NCI-H345 treated with DMSO at 0.1 percent for 48 hours (cell line): ENCODE measurements at regions not wholly inside any gene's neighbourhood (a gene's known extent, or its start where the extent isn't known, plus 50 kb on each side); places are given as distances from the start of the nearest gene placed in this dataset.
"Not testable (repeated sequence)": the region's sequence is repeated elsewhere in the genome, so short reads cannot be mapped to it uniquely, and the experiment has no call there.

Experiments
- DNase-seq: peaks from one replicate; lab custom pipeline; 2025; ENCODE audit not compliant: unreplicated experiment; lab: John Stamatoyannopoulos, UW

DNA sequence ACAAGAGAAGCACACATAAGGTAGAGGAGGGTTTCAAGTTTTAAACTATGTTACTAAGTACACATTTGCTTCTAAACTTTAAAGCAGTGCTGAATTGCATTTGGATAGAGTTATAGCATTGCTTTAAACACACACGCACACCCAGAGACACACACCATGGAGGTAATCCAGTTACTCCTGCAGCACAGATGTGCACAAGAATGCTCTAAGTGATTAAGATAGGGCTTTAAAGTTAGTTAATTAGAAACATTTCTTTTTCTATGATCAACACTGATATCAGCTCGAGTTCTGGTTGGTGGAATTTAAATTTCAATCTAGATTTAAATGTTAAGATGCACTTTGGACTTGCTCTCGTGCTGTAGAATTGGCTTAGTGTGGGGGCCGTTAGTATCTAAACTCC is 492.3 kb downstream of the ZEB2 start:
- DNase-seq: no peak

DNA sequence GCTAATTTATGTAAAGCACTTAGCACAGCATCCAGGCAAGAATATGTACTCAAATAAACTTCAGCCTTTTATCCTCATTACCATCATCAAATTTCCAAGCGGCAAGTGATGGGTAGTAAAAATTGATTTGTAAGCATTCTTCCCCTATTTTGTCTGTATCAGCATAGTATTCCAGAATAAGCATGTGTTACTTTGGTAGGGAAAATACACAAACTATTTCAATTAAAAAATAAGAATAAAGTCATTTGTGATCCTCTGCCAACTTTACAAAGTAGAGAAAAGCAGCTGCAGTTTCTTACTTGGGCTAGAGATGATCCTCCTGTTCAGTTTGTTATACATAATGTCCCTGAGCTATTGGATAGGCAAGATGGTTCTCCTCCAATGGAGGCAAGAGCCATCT is 493.2 kb downstream of the ZEB2 start:
- DNase-seq: no peak

DNA sequence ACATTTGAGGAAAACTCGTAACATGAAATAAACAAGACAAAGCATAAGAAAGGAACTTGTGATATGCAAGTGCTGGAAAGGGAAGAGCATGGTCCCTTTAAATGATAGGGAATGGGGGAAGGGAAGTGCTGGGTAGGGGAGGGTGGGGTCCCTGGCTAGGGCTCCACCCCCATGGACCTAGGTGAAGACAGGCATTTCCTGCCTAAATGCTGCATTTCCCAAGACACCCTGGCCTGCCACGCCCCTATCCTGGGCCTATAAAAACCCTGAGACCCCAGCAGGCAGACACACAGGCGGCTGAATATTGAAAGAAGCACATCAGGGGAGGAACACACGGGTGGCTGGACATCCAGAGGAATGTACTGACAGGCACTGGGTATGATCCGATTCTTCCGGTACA is 499.9 kb downstream of the ZEB2 start:
- no peak for DNase-seq

DNA sequence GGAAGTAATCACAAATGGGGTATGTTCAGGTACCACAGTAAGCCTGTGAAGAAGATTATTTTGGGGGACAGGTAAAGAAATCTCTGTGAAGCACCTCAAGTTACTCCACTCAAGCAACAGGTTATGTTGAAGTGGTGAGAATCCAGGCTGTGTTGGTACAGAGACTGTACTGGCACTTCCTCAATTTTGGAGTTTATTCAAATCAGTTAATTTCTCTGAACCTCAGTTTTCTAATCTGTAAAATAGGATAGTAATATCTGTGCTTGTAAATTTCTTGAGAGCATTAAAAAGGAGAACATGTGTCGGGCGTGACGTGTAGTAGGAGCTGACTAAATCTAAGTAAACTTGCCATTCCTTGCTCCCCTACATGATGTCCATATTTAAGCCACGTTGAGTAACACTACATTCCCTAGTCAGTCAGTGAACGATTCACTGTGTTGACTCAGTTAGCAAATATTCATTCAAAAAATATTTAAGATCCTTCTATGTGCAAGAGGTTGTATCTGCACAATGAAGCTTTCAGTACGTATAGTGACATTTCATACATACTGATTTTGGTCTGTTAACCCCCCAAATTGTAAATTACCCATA is 504.2 kb downstream of the ZEB2 start:
- DNase-seq: no peak

DNA sequence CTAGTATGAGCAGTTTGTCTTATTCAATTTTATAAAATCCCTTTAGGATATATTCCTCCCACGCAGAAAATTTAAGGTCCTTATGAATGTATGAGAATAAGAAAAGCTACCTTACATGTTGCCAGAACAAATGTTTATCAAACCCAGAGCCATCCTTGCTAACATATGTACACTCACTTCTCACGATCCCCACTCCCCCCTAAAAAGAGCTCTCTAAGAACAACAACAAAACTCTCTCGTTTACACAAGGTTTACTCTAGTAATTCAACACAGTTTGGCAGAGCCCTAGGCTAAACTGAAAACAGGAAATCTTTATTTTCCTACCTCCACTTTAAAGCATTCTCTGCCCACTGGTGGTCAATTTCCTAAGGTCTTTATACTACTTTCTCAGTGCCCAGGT is 504.9 kb downstream of the ZEB2 start:
- no peak for DNase-seq

DNA sequence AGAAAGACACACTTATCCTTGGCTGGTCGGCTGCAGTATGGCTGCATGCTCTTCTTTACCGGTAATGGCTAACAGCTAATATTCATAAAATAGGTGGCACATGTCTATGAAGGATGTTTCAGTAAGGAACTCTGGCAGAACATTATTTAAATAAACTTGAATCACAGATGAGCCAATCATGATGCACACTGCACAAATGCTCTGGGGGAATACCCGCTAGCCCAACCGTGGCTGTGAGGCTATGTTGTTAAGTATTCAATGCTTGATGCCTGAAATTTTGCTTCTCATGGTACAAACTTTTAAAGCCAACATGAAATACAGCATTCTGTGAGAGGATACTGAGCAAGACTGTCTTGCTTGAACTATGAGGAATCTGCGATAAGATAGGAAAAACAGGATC is 505.8 kb downstream of the ZEB2 start:
- DNase-seq: no peak

DNA sequence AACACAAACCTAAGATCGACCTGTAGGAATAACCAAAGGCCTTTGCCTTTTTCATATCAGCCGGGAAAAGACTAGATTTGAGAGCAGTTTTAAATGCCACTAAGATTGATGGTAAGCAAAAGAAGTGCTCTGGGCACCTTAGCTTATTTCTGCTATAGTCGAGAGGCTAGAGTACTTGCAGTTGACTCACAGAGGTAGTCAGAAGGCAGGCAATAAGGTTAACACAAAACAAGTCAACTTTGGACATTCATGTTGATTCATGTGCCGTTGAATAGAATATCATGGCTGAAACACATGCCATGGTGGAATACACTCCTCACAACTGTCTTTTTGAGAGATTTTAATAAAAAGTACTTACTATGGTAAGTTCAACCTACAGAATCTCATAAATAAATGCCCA is 507.6 kb downstream of the ZEB2 start:
- DNase-seq: no peak

DNA sequence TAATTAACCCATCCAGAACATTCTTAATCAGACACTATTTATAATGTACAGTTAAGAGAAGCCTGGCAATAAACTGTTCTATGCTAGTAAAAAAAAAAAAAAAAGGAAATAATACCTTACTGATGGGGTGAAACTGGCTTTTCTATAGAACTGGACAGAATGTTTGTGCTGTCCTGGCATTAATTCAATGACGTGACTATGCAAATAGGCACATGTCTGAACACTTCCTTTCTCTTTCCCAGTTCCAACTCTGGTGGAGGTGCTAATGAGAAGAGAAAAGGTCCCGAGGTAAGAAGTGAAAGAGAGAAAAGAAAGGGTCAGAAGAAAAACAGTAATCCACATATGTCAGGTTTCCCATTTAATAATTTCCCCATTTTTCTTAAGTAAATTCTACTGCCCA is 508.4 kb downstream of the ZEB2 start:
- DNase-seq: no peak

DNA sequence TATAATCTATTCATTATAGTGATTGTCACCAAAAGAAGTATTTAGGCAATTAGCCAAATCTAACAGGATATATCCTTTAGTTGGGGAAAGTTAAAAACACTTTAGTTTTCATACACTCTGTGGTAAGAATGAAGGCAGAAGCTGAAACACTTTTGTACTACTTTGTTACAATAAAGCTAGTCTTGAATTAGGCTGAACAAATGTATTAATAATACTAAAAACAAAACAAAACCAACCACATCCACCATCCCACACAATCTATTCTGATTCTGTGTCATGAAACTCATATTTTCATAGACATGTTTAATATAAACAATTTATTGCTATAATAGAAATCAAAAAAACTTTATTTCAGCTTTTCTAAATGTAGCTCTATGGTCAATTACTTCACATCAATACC is 508.8 kb downstream of the ZEB2 start:
- DNase-seq: no peak

DNA sequence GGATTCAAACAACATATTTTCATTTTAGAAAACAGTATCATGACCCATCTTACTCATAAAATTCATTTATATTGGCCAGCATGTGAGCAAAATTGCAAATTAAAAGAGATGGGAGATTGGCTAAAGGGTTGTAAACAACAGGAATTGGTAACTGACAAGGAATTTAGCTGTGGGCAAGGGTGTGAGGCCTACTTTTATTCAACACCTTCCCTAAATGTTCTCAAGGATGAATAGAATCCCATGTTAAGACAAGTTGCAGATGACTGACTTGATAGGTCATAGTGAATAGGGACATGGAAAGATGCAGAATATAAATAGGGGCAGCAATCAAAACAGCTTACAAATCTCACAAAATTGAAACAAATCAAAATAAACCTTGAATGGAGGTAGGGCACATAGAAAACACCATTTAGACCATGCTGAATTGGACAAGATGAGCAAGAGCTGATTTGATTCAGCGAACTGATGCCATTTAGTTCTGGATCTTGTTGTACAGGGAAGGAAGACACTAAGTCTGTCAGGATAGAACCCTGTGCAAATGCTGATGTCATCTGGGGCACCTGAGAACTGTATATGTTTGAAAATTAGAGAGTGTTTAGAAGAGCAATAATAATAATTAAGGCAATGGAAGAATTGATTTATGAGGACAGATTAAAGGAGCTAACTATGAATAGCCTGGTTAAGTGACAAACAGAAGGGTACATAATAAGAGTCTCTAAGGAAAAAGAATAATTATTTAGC is 509.7 kb downstream of the ZEB2 start:
- DNase-seq: no peak

DNA sequence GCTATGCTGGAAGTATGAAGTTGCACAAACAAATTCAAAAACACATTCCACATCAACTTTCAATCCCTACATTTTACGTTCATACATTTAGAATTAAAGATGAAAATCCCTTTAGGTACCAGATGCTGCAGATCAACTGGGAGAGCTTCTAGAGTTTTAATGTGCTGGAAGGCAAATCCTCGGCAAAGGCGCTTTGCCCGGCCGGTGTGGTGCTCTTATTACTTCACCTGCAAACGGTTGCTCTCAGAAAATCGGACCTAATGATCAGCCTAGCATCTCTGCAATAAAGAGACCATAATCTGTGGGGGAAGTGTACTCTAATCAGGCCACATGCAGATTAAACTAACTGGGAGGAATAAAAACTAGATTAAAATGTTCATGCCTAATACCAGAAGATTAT is 513.8 kb downstream of the ZEB2 start:
- DNase-seq: no peak

DNA sequence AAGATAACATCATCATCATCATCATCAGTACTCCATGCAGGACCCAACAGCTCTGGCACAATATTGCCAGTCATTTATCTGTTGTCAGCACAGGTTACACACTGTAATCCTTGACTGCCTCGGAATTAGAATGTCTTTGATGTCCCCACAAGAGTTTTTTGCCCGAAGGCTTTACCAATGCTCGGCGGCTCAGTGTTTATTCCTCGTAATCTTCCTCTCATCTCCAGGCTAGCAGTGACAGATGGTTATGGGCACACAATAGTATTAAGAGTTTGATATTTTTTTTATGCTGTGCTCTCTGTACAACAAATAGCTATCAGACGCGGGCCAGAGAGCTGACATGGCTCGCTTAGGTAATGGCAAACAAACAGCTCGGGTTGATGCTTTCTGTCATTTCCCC is 515.2 kb downstream of the ZEB2 start:
- no peak for DNase-seq

DNA sequence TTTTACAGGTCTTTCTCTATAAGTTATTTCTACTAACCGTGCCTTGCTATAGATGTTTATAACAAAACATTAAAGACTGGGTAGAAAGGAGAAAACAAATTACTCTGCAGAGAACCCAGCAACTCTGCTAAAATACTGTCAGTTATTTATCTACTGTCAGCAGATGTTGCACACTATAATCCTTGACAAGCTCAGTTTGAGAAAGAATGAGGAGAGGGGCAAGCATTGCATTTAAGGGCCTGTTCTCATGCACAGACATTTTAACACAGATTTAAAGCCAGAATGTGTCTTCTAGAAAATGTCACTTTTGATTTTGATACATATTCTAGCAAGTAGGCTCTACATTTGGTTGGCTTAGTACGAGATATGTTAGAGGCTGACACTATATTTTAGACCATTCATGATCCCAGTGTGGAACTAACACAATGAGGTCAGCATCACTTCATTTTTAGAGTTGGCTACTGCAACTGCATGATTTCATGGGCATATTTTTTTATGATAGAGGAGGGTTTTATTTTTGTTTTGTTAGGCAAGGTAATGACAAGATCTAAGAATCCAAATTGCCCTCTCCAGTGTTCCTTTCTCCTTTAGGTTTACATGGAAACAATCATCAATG is 516.4 kb downstream of the ZEB2 start:
- no peak for DNase-seq

DNA sequence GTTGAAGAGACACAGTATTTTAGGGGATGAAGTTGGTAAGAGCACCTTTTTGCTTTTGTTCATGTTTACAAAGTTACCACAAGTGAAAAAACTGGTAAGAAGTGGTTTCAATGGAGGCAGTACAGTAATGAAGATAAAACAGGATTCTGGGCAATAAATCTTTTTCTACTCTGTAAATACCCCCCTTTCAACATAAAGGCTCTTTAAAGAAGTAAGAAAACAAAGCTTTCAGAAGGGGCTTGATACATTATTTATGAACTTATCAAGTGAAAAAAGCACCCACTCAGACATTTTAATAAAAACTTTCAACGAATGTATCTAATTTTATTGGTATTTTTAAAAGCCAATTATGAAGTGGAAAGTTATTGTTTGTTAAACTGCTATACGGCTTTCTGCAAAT is 522.9 kb downstream of the ZEB2 start:
- DNase-seq: no peak

DNA sequence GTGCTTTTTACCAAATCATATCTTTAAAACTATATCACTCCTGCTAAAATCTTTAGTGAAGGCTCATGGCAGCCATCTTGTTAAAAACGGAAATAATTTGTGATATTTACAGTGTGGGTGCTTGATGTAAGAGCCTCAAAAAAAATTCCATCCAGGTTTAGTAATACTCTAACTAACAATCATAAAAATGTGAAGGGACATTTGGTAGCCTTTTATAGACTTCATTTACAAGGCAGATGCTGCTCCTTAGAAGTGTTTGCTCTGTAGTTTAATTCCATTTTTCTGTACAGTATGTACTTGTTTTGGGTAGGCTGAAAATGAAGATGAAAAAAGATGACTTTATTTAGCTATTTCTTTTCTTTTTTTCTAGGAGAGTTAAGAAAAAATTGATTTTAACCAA is 525.0 kb downstream of the ZEB2 start:
- no peak for DNase-seq

DNA sequence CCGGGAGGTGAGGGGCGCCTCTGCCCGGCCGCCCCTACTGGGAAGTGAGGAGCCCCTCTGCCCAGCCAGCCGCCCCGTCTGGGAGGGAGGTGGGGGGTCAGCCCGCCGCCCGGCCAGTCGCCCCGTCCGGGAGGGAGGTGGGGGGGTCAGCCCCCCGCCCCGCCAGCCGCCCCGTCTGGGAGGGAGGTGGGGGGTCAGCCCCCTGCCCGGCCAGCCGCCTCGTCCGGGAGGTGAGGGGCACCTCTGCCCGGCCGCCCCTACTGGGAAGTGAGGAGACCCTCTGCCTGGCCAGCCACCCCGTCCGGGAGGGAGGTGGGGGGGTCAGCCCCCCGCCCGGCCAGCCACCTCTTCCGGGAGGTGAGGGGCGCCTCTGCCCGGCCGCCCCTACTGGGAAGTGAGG is 528.3 kb downstream of the ZEB2 start:
- not testable (repeated sequence) for DNase-seq

DNA sequence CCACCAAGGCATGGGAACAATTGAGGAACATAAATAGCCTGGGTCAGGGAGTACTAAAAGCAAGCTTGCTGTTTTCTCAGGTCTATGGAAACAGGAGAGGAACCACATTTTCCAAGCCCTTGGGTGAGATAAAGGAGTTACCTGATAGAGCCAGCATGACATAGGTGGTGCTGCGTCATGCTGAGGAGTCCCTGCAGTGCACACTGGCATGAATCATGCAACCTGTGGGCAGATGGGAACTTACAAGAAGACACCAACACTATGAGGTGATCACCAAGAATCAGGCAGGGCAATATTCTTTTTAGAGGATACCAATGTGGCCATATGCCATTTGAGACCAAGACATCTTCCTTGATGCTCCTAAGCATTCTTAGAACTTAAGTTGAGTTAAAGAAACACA is 531.8 kb downstream of the ZEB2 start:
- DNase-seq: no peak

DNA sequence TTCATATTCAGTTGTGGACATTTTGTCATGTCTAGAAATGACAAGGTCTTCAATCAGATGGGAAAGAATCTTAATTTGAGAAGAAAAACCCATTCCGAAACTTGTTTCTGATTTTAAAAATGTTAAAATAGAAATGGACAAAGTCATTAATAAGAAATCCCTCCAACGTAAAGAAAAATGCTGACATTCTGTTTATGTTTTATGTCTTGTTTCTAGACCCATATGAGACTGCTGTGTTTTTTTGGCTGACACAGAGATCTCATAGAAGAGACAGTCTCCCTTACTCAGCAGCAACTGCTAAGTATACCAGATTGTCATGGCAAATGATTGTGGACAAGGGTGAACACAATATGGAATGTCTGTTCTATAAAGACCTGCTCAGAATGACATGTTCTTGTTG is 538.5 kb downstream of the ZEB2 start:
- DNase-seq: no peak

DNA sequence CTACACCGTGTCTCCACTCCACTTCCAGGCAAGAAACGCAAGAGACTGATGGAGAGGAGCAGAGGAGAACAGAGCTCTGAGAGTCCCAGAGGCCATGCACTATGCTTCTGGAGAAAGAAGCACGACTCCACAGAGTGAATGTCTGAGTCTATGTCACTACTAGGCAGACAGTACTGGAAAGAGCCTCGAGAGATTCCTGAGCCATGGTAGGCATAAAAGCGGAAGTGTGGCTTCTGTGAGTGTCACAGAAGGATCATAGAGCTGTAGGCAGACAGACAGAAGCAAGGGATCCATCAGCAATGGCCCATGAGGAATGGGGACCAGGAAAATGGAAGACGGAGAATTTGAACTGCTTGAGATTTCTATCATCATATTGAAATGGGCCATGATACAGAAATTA is 542.6 kb downstream of the ZEB2 start:
- DNase-seq: no peak

DNA sequence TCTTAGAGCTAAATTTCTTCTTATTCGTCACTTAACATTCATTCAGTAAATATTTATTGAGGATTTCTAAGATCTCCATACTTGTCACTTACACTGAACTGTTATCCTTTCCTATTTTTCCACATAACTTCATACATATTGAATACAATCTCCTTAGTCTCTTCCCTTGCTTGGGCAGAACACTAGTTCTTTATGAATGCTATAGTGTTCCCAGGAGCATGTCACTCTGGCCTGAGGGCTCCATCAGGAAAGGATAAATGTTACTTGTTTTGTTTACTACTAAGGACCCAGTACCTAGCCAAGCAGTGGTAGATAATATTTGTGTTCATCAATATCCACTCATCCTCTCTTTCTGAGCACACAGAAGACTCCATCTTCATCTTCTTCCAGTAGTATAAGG is 544.7 kb downstream of the ZEB2 start:
- DNase-seq: no peak

DNA sequence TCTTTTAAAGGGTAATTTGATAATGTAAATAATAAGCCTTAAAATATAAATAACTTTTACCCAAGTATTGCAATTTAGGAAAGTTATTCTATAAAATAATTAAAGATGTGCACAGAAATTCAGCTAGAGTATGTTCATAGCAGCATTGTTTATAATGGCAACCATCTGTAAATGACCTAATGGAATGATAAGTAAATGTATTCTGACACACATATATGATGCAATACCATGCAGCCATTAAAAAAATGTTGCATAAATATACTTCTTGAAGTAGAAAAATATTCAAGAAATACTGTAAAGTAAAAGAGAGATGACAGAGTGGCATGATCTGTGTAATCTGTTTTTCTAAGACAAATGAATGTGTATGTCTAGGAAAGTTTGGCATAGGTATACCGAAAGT is 545.7 kb downstream of the ZEB2 start:
- no peak for DNase-seq

DNA sequence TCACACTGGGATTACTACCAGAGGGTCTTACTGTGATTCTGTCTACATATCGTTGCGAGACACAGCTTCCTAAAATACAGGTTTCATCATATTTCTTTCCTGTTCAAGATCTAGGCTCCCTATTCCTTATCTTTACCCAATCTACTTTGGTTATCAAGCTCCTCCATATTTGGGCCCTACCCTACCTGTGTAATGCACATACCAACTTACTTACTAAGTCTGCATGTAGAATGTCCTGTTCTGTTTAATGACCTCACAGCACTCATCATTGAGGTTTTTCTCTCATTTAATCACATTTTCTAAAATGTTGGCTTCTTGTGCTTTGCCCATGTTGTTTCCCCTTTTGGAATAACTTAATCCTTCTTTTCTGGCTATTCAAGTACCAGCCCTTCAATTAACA is 551.1 kb downstream of the ZEB2 start:
- DNase-seq: no peak

DNA sequence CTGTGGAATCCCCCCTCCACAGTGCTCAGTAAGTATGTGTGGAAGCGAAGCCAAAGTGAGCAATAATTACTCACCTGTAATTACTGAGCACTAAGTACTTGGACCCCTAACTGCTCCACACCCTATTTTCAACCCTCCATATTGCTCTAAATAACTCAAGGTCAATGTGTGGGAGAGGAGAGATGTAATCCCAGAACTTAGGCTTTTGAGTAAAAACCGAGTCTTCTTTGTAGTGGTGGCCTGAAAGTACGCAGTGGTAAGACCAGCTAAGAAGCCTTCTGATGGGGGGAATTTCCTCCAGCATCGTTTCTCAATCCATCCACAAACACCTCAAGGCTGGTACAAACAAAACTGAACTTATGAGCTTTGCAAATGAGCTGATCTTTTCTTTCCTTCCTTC is 551.6 kb downstream of the ZEB2 start:
- no peak for DNase-seq
